DND-41 (cell line): ENCODE measurements at regions not wholly inside any gene's neighbourhood (a gene's known extent, or its start where the extent isn't known, plus 50 kb on each side); places are given as distances from the start of the nearest gene placed in this dataset.

Experiments used
- EZH2 ChIP-seq: IDR thresholded peaks from 3 replicates; pipeline ENCODE4 v1.6.1; 2012; ENCODE audit warnings: borderline replicate concordance, low read depth, mild to moderate bottlenecking, moderate library complexity, low read length, inconsistent platforms; ENCODE audit not compliant: severe bottlenecking
- TF ChIP-seq, protein P1 (sequence below): IDR thresholded peaks from 2 replicates; pipeline ENCODE4 v1.5.1; 2012; ENCODE audit warnings: borderline replicate concordance, low read length, moderate library complexity, mild to moderate bottlenecking; ENCODE audit not compliant: poor library complexity, severe bottlenecking; ENCODE audit errors: extremely low read depth

GRCh38 chr12:105839629-105840127, 299.1 kb downstream of the NUAK1 start:
- no peak for TF ChIP-seq EZH2
- TF ChIP-seq, protein P1, sequence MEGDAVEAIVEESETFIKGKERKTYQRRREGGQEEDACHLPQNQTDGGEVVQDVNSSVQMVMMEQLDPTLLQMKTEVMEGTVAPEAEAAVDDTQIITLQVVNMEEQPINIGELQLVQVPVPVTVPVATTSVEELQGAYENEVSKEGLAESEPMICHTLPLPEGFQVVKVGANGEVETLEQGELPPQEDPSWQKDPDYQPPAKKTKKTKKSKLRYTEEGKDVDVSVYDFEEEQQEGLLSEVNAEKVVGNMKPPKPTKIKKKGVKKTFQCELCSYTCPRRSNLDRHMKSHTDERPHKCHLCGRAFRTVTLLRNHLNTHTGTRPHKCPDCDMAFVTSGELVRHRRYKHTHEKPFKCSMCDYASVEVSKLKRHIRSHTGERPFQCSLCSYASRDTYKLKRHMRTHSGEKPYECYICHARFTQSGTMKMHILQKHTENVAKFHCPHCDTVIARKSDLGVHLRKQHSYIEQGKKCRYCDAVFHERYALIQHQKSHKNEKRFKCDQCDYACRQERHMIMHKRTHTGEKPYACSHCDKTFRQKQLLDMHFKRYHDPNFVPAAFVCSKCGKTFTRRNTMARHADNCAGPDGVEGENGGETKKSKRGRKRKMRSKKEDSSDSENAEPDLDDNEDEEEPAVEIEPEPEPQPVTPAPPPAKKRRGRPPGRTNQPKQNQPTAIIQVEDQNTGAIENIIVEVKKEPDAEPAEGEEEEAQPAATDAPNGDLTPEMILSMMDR: no peak
